22Rv1 (cell line): ENCODE measurements at regions not wholly inside any gene's neighbourhood (a gene's known extent, or its start where the extent isn't known, plus 50 kb on each side); places are given as distances from the start of the nearest gene placed in this dataset.

Source experiments
- CTCF ChIP-seq: fragments of 450-650 bp; IDR thresholded peaks from 2 replicates; pipeline ENCODE4 v1.5.1; 2017; ENCODE audit warnings: mild to moderate bottlenecking
- ZFX ChIP-seq: fragments of 450-650 bp; IDR thresholded peaks from 2 replicates; pipeline ENCODE4 v1.6.1; 2017; ENCODE audit warnings: antibody characterized with exemption, borderline replicate concordance

- TF ChIP-seq CTCF (no peak), ZFX (no peak)
Observed at GRCh38 chr22:46030231-46030880, 53.4 kb upstream of the WNT7B start.
